Gastroesophageal sphincter (tissue), 3 donors: ENCODE measurements at regions not wholly inside any gene's neighbourhood (a gene's known extent, or its start where the extent isn't known, plus 50 kb on each side); places are given as distances from the start of the nearest gene placed in this dataset.

Experiments used
- POLR2AphosphoS5 ChIP-seq: sonication (generic); formaldehyde crosslinking; IDR thresholded peaks from one replicate; pipeline ENCODE4 v1.6.1; 2017; ENCODE audit warnings: antibody characterized with exemption
- TF ChIP-seq, protein P1 (sequence below), 4 experiments: fragments of 200-600 bp in 2 of 4; fragments of 450-650 bp in 2 of 4; sonication (generic) in 1 of 4; IDR thresholded peaks; one replicate each; pipeline ENCODE4 v1.5.1; 2017 to 2019; ENCODE audit warnings: antibody characterized with exemption in 4 of 4, mild to moderate bottlenecking in 2 of 4, moderate library complexity in 2 of 4

DNA sequence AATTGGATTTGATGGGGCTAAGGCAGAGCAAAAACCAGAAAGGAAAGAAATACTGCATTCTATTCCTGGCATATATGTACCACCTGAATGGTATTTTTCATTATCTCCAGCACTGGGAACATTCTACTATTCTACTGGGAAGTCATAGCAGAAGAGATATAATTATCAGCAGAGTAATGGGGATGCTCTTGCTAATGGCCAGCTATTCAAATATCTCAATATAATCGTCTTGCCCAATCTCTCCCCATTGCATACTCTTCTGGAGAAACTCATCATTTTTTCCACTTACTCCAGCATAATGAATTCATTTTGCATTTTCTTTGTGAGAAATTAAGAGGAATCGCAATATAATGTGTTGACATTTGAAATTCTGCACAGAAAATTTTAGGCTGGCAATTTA lies 1794.7 kb upstream of the PIK3C3 start:
- TF ChIP-seq, protein P1, sequence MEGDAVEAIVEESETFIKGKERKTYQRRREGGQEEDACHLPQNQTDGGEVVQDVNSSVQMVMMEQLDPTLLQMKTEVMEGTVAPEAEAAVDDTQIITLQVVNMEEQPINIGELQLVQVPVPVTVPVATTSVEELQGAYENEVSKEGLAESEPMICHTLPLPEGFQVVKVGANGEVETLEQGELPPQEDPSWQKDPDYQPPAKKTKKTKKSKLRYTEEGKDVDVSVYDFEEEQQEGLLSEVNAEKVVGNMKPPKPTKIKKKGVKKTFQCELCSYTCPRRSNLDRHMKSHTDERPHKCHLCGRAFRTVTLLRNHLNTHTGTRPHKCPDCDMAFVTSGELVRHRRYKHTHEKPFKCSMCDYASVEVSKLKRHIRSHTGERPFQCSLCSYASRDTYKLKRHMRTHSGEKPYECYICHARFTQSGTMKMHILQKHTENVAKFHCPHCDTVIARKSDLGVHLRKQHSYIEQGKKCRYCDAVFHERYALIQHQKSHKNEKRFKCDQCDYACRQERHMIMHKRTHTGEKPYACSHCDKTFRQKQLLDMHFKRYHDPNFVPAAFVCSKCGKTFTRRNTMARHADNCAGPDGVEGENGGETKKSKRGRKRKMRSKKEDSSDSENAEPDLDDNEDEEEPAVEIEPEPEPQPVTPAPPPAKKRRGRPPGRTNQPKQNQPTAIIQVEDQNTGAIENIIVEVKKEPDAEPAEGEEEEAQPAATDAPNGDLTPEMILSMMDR (IDR thresholded peaks at IDR 0.05) = no peak
- no peak for TF ChIP-seq POLR2AphosphoS5
